HG03175 (cell line): ENCODE measurements at regions not wholly inside any gene's neighbourhood (a gene's known extent, or its start where the extent isn't known, plus 50 kb on each side); places are given as distances from the start of the nearest gene placed in this dataset.
"Not testable (repeated sequence)": the region's sequence is repeated elsewhere in the genome, so short reads cannot be mapped to it uniquely, and the experiment has no call there.

ENCODE experiments used
- ATAC-seq: cut with Tn5 transposase; IDR thresholded peaks from one replicate; pipeline ENCODE4 v1.9.1; 2021; ENCODE audit warnings: mild to moderate bottlenecking, moderate library complexity; ENCODE audit not compliant: unreplicated experiment

- ATAC-seq: no peak
Observed at GRCh38 chr7:73918926-73919693, 58.2 kb downstream of the TMEM270 start.

- ATAC-seq: no peak
Observed at GRCh38 chr7:73919694-73920375, 58.9 kb downstream of the TMEM270 start.

- ATAC-seq: no peak
Observed at GRCh38 chr7:73920406-73921134, 59.6 kb downstream of the TMEM270 start.

GRCh38 chr7:73921623-73922528 is 60.9 kb downstream of the TMEM270 start:
- ATAC-seq: no peak

- ATAC-seq: not testable (repeated sequence)
Observed at GRCh38 chr7:73928644-73929043, 67.7 kb downstream of the TMEM270 start.

GRCh38 chr7:73931502-73931901 is 70.5 kb downstream of the TMEM270 start:
- no peak for ATAC-seq

- ATAC-seq: no peak
Observed at GRCh38 chr7:73932364-73932763, 71.4 kb downstream of the TMEM270 start.

GRCh38 chr7:73933091-73933490 is 72.1 kb downstream of the TMEM270 start:
- no peak for ATAC-seq

- ATAC-seq: no peak
Observed at GRCh38 chr7:73936967-73937366, 76.0 kb downstream of the TMEM270 start.

- ATAC-seq: not testable (repeated sequence)
Observed at GRCh38 chr7:73937650-73938049, 76.7 kb downstream of the TMEM270 start.

- ATAC-seq: no peak
Observed at GRCh38 chr7:73939528-73939927, 78.6 kb downstream of the TMEM270 start.

- ATAC-seq: no peak
Observed at GRCh38 chr7:73940701-73941238, 79.8 kb downstream of the TMEM270 start.

- ATAC-seq: no peak
Observed at GRCh38 chr7:73941836-73942551, 81.0 kb downstream of the TMEM270 start.

- no peak for ATAC-seq
Observed at GRCh38 chr7:73945022-73945421, 83.0 kb upstream of the ELN start.

GRCh38 chr7:73948287-73948686 is 79.7 kb upstream of the ELN start:
- ATAC-seq: no peak

- no peak for ATAC-seq
Observed at GRCh38 chr7:73952266-73952665, 75.7 kb upstream of the ELN start.

- ATAC-seq: no peak
Observed at GRCh38 chr7:73954181-73954580, 73.8 kb upstream of the ELN start.

GRCh38 chr7:73954861-73955260 is 73.1 kb upstream of the ELN start:
- ATAC-seq: no peak

GRCh38 chr7:73960548-73960947 is 67.4 kb upstream of the ELN start:
- ATAC-seq: no peak

- not testable (repeated sequence) for ATAC-seq
Observed at GRCh38 chr7:73961991-73962390, 66.0 kb upstream of the ELN start.
